Fibroblast of lung (primary cell): ENCODE measurements at regions not wholly inside any gene's neighbourhood (a gene's known extent, or its start where the extent isn't known, plus 50 kb on each side); places are given as distances from the start of the nearest gene placed in this dataset.

ENCODE experiments used
- DNase-seq, 2 donors: peaks; one replicate each; pipeline versions ENCODE4 v3.0.0 to v3.0.0-alpha.2; 2010; ENCODE audit warnings: low read depth in 2 of 2
- H2AFZ ChIP-seq: 2 replicates; pipeline ENCODE4 v1.5.1; 2012; ENCODE audit warnings: low read length, control low read depth, inconsistent platforms
- H3K27ac ChIP-seq: 2 replicates; pipeline ENCODE4 v1.5.1; 2011; ENCODE audit warnings: low read length, control low read depth; ENCODE audit not compliant: insufficient read depth
- H3K27me3 ChIP-seq: 2 replicates; pipeline ENCODE4 v1.5.1; 2011; ENCODE audit warnings: mild to moderate bottlenecking, low read length; ENCODE audit not compliant: control insufficient read depth, insufficient read depth
- H3K36me3 ChIP-seq: 2 replicates; pipeline ENCODE4 v1.5.1; 2011; ENCODE audit warnings: low read length; ENCODE audit not compliant: control insufficient read depth, insufficient read depth
- H3K4me1 ChIP-seq: 2 replicates; pipeline ENCODE4 v1.5.1; 2011; ENCODE audit warnings: low read length; ENCODE audit not compliant: control insufficient read depth, insufficient read depth; ENCODE audit errors: extremely low read depth
- H3K4me2 ChIP-seq: 2 replicates; pipeline ENCODE4 v1.5.1; 2011; ENCODE audit warnings: low read length, control low read depth; ENCODE audit not compliant: insufficient read depth; ENCODE audit errors: extremely low read depth
- H3K4me3 ChIP-seq, 4 experiments: fragments of 200-600 bp in 1 of 4; sonication (generic) in 1 of 4; replicated peaks in 1 of 4; 2 replicates each; pipeline ENCODE4 v1.5.1; 2011 to 2016; ENCODE audit warnings: low read length in 4 of 4, low read depth in 3 of 4, mild to moderate bottlenecking in 3 of 4, control low read depth in 2 of 4, inconsistent platforms in 1 of 4, mixed read lengths in 1 of 4; ENCODE audit not compliant: insufficient read depth in 1 of 4; ENCODE audit errors: control extremely low read depth in 1 of 4
- H3K79me2 ChIP-seq: 2 replicates; pipeline ENCODE4 v1.5.1; 2012; ENCODE audit warnings: mild to moderate bottlenecking, low read length, inconsistent platforms; ENCODE audit not compliant: control insufficient read depth, insufficient read depth
- H3K9ac ChIP-seq: 2 replicates; pipeline ENCODE4 v1.5.1; 2011; ENCODE audit warnings: mild to moderate bottlenecking, low read length, control low read depth; ENCODE audit not compliant: insufficient read depth
- H3K9me3 ChIP-seq: 2 replicates; pipeline ENCODE4 v1.5.1; 2012; ENCODE audit warnings: low read depth, low read length; ENCODE audit not compliant: control insufficient read depth, insufficient read depth
- H4K20me1 ChIP-seq: 2 replicates; pipeline ENCODE4 v1.5.1; 2011; ENCODE audit warnings: low read length; ENCODE audit not compliant: control insufficient read depth, insufficient read depth; ENCODE audit errors: extremely low read depth
- CTCF ChIP-seq, 2 donors: IDR thresholded peaks in 1 of 2; conservative IDR thresholded peaks in 1 of 2; 1 replicate in 1 of 2; 2 replicates in 1 of 2; pipeline ENCODE4 v1.5.1; 2011 to 2012; ENCODE audit warnings: low read length in 2 of 2, control low read depth in 1 of 2, inconsistent platforms in 1 of 2, low read depth in 1 of 2, mild to moderate bottlenecking in 1 of 2
- EZH2 ChIP-seq: IDR thresholded peaks from 2 replicates; pipeline ENCODE4 v1.5.1; 2012; ENCODE audit warnings: low read length, control low read depth, mild to moderate bottlenecking; ENCODE audit errors: missing control alignments

DNA sequence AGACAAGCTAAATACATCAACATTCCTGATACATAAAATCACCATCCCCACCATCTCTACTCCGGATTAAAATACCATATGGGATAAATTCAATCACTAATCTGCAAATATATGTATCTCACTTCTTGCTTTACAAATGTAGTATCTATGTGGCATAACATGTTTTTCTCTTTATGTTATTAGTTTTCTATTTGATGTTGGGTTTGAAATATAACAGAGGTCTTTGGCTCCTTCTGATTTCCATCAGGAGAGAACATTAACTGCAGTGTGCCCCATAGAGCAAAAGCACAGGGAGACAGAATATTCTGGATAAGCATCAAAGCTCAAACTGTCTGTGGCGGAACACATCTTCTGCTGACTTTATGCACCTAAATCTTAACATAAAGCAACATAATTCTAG is 547.2 kb upstream of the CDH8 start:
- no peak overlapping the region for H3K4me2 ChIP-seq
- H3K27ac ChIP-seq, result no peak overlapping the region
- no peak overlapping the region for H3K4me3 ChIP-seq
- no peak for DNase-seq
- no peaks in the 10 kb centered on the region for H3K9me3 ChIP-seq
- no peak overlapping the region for H2AFZ ChIP-seq
- H4K20me1 ChIP-seq, result no peaks in the 10 kb centered on the region
- no peaks in the 10 kb centered on the region for H3K79me2 ChIP-seq
- no peaks in the 10 kb centered on the region for H3K36me3 ChIP-seq
- no peaks in the 10 kb centered on the region for H3K4me1 ChIP-seq
- H3K9ac ChIP-seq, result no peak overlapping the region
- H3K27me3 ChIP-seq, result no peaks in the 10 kb centered on the region
- TF ChIP-seq EZH2, result no peak
- TF ChIP-seq CTCF (conservative IDR thresholded peaks at IDR 0.05 in 1 of 2, IDR thresholded peaks at IDR 0.05 in 1 of 2; ENCODE audit: low read depth in 1 of 2, low read length in 2 of 2), result no peak

DNA sequence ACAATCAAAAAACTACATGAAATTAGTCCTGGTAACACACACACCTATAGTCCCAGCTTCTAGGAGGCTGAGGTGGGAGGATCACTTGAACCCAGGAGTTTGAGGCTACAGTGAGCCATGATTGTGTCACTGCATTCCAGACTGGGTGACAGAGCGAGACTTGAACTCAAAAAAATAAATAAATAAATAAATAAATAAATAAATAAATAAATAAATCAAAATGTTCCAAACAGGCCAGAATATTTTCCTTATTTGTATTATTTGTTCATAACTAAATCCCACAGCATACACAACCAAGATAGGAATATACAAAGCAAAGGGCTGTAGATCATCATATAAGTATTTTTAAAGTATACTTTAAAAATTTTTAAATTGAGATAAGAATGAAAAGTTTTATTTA is 537.2 kb upstream of the CDH8 start:
- Histone ChIP-seq H4K20me1 (no peaks in the 10 kb centered on the region), H3K9me3 (no peaks in the 10 kb centered on the region), H3K36me3 (no peaks in the 10 kb centered on the region), H3K4me1 (no peaks in the 10 kb centered on the region), H3K9ac (no peak overlapping the region), H3K79me2 (no peaks in the 10 kb centered on the region), H3K27ac (no peak overlapping the region), H3K4me3 (no peak overlapping the region), H2AFZ (no peak overlapping the region), H3K27me3 (no peaks in the 10 kb centered on the region), H3K4me2 (no peak overlapping the region)
- DNase-seq, result no peak
- TF ChIP-seq EZH2, result no peak

DNA sequence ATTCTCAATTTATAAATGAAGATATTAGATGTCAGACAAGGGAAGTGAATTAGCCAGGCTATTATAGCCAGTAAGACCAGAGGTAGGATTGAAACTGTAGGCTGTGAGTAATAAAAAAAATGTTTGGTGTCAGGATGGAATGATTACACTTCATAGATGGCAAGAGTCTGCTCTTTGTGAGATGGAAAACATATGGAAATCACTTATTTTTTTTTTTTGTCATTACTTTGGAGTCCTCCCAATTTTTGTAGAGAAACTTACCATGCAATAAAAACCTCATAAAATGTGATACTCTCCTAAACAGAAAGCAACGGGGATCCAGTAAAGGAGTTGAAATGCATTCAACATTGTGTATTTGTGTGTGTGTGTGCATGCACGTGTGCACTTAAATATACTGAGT is 532.7 kb upstream of the CDH8 start:
- no peak overlapping the region for H3K4me2 ChIP-seq
- H3K9me3 ChIP-seq, result no peaks in the 10 kb centered on the region
- H3K27ac ChIP-seq, result no peak overlapping the region
- no peaks in the 10 kb centered on the region for H3K27me3 ChIP-seq
- no peak overlapping the region for H3K4me3 ChIP-seq
- H4K20me1 ChIP-seq, result no peaks in the 10 kb centered on the region
- no peak overlapping the region for H2AFZ ChIP-seq
- TF ChIP-seq EZH2, result no peak
- TF ChIP-seq CTCF (conservative IDR thresholded peaks at IDR 0.05 in 1 of 2, IDR thresholded peaks at IDR 0.05 in 1 of 2; ENCODE audit: low read depth in 1 of 2, low read length in 2 of 2), result no peak
- H3K79me2 ChIP-seq, result no peaks in the 10 kb centered on the region
- H3K9ac ChIP-seq, result no peak overlapping the region
- DNase-seq, result no peak
- no peaks in the 10 kb centered on the region for H3K4me1 ChIP-seq
- H3K36me3 ChIP-seq, result no peaks in the 10 kb centered on the region
